ENCODE measurements at regions not wholly inside any gene's neighbourhood (a gene's known extent, or its start where the extent isn't known, plus 50 kb on each side); places are given as distances from the start of the nearest gene placed in this dataset.

GRCh38 chr5:86865256-86865785, 247.6 kb downstream of the COX7C start:
- H3K9me3 ChIP-seq (ENCODE audit: low read length) = no peaks in the 10 kb centered on the region
- no peaks in the 10 kb centered on the region for H4K20me1 ChIP-seq (ENCODE audit: insufficient read depth, low read length)
- H3K79me2 ChIP-seq (ENCODE audit: insufficient read depth, low read length) = no peaks in the 10 kb centered on the region
- H3K4me2 ChIP-seq (ENCODE audit: low read length) = no peak overlapping the region
- no peaks in the 10 kb centered on the region for H3K4me1 ChIP-seq (ENCODE audit: insufficient read depth, low read length, severe bottlenecking)
- TF ChIP-seq EZH2 (IDR thresholded peaks at IDR 0.05; ENCODE audit: borderline replicate concordance, low read length) (no peak), CTCF (IDR thresholded peaks at IDR 0.05; ENCODE audit: low read length) (no peak)
- no peak overlapping the region for H3K27ac ChIP-seq (ENCODE audit: low read depth, low read length, poor library complexity, severe bottlenecking)
- no peak overlapping the region for H3K9ac ChIP-seq (ENCODE audit: low read length)
- H3K9me2 ChIP-seq (ENCODE audit: low read depth, low read length) = no peaks in the 10 kb centered on the region
- H3K4me3 ChIP-seq (ENCODE audit: low read depth, low read length, poor library complexity, severe bottlenecking) = no peak overlapping the region
- no peaks in the 10 kb centered on the region for H3F3A ChIP-seq (ENCODE audit: insufficient read depth, low read length)
- H3K27me3 ChIP-seq (ENCODE audit: insufficient read depth, low read length) = no peaks in the 10 kb centered on the region
- no peak overlapping the region for H2AFZ ChIP-seq (ENCODE audit: low read length)
- H3K36me3 ChIP-seq (ENCODE audit: insufficient read depth, low read length) = no peaks in the 10 kb centered on the region

GRCh38 chr5:86866036-86866435, 248.3 kb downstream of the COX7C start:
- no peak for TF ChIP-seq EZH2 (IDR thresholded peaks at IDR 0.05; ENCODE audit: borderline replicate concordance, low read length)
- TF ChIP-seq CTCF (IDR thresholded peaks at IDR 0.05; ENCODE audit: low read length) = no peak
- Histone ChIP-seq H3K4me1 (ENCODE audit: insufficient read depth, low read length, severe bottlenecking) (no peaks in the 10 kb centered on the region), H3K9ac (ENCODE audit: low read length) (no peak overlapping the region), H3K36me3 (ENCODE audit: insufficient read depth, low read length) (no peaks in the 10 kb centered on the region), H3F3A (ENCODE audit: insufficient read depth, low read length) (no peaks in the 10 kb centered on the region), H3K9me3 (ENCODE audit: low read length) (no peaks in the 10 kb centered on the region), H3K27me3 (ENCODE audit: insufficient read depth, low read length) (no peaks in the 10 kb centered on the region), H3K4me3 (ENCODE audit: low read depth, low read length, poor library complexity, severe bottlenecking) (no peak overlapping the region), H3K79me2 (ENCODE audit: insufficient read depth, low read length) (no peaks in the 10 kb centered on the region), H3K4me2 (ENCODE audit: low read length) (no peak overlapping the region), H2AFZ (ENCODE audit: low read length) (no peak overlapping the region), H3K27ac (ENCODE audit: low read depth, low read length, poor library complexity, severe bottlenecking) (no peak overlapping the region), H4K20me1 (ENCODE audit: insufficient read depth, low read length) (no peaks in the 10 kb centered on the region), H3K9me2 (ENCODE audit: low read depth, low read length) (no peaks in the 10 kb centered on the region)

- no peaks in the 10 kb centered on the region for H3K4me1 ChIP-seq (ENCODE audit: insufficient read depth, low read length, severe bottlenecking)
- H3K36me3 ChIP-seq (ENCODE audit: insufficient read depth, low read length) = no peaks in the 10 kb centered on the region
- TF ChIP-seq CTCF (IDR thresholded peaks at IDR 0.05; ENCODE audit: low read length) (no peak), EZH2 (IDR thresholded peaks at IDR 0.05; ENCODE audit: borderline replicate concordance, low read length) (no peak)
- no peak overlapping the region for H3K9ac ChIP-seq (ENCODE audit: low read length)
- no peaks in the 10 kb centered on the region for H3K9me3 ChIP-seq (ENCODE audit: low read length)
- no peaks in the 10 kb centered on the region for H4K20me1 ChIP-seq (ENCODE audit: insufficient read depth, low read length)
- H2AFZ ChIP-seq (ENCODE audit: low read length) = no peak overlapping the region
- no peaks in the 10 kb centered on the region for H3F3A ChIP-seq (ENCODE audit: insufficient read depth, low read length)
- no peaks in the 10 kb centered on the region for H3K9me2 ChIP-seq (ENCODE audit: low read depth, low read length)
- no peak overlapping the region for H3K27ac ChIP-seq (ENCODE audit: low read depth, low read length, poor library complexity, severe bottlenecking)
- H3K27me3 ChIP-seq (ENCODE audit: insufficient read depth, low read length) = no peaks in the 10 kb centered on the region
- no peak overlapping the region for H3K4me2 ChIP-seq (ENCODE audit: low read length)
- H3K4me3 ChIP-seq (ENCODE audit: low read depth, low read length, poor library complexity, severe bottlenecking) = no peak overlapping the region
- no peaks in the 10 kb centered on the region for H3K79me2 ChIP-seq (ENCODE audit: insufficient read depth, low read length)
These were observed 251.5 kb downstream of the COX7C start for GRCh38 chr5:86869268-86869667.
